HEK293T (cell line): ENCODE measurements at regions not wholly inside any gene's neighbourhood (a gene's known extent, or its start where the extent isn't known, plus 50 kb on each side); places are given as distances from the start of the nearest gene placed in this dataset.

Source experiments
- FOXA1 ChIP-seq: fragments of 450-650 bp; IDR thresholded peaks from 2 replicates; pipeline ENCODE4 v1.6.1; 2016; ENCODE audit warnings: mild to moderate bottlenecking
- FOXK2 ChIP-seq: fragments of 450-650 bp; IDR thresholded peaks from 2 replicates; pipeline ENCODE4 v1.6.1; 2016; ENCODE audit warnings: mild to moderate bottlenecking
- L3MBTL2 ChIP-seq: fragments of 450-650 bp; conservative IDR thresholded peaks from 2 replicates; pipeline ENCODE4 v1.6.1; 2016; ENCODE audit warnings: mild to moderate bottlenecking
- SP1 ChIP-seq: fragments of 450-650 bp; IDR thresholded peaks from 2 replicates; pipeline ENCODE4 v1.6.1; 2017

DNA sequence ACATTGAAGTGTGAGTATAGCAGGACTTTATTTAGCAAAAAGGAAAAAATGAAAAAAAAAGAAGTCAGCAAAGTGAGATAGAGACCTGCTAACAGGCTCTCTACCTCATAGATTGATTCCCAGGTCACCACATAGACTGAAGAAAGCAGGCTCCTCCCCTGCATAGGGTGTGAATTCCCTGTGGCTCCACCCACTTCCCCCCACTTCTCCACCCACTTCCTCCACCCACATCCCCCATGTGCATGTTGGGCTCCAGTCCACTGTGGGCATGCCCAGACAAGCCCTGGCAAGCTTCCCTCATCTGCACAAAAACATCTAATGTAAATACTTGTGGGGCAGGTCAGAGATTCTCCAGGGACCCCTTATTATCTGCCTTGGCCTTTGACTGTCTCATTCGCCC, 97.8 kb downstream of the TMEM47 start:
- TF ChIP-seq FOXA1 (no peak), L3MBTL2 (no peak), SP1 (no peak), FOXK2 (no peak)
